Rectal smooth muscle tissue (tissue), 1 donor: ENCODE measurements at regions not wholly inside any gene's neighbourhood (a gene's known extent, or its start where the extent isn't known, plus 50 kb on each side); places are given as distances from the start of the nearest gene placed in this dataset.

Experiments used
- H3K27ac ChIP-seq: one replicate; pipeline ENCODE4 v1.7.0; 2013; ENCODE audit warnings: low read depth, low read length, inconsistent platforms
- H3K27me3 ChIP-seq: one replicate; pipeline ENCODE4 v1.7.0; 2013; ENCODE audit warnings: low read length; ENCODE audit not compliant: control insufficient read depth, insufficient read depth
- H3K36me3 ChIP-seq: one replicate; pipeline ENCODE4 v1.7.0; 2013; ENCODE audit warnings: low read length; ENCODE audit not compliant: control insufficient read depth, insufficient read depth
- H3K4me1 ChIP-seq: one replicate; pipeline ENCODE4 v1.7.0; 2013; ENCODE audit warnings: low read length; ENCODE audit not compliant: control insufficient read depth, insufficient read depth
- H3K4me3 ChIP-seq: one replicate; pipeline ENCODE4 v1.7.0; 2013; ENCODE audit warnings: low read length
- H3K9ac ChIP-seq: one replicate; pipeline ENCODE4 v1.7.0; 2013; ENCODE audit warnings: low read length

DNA sequence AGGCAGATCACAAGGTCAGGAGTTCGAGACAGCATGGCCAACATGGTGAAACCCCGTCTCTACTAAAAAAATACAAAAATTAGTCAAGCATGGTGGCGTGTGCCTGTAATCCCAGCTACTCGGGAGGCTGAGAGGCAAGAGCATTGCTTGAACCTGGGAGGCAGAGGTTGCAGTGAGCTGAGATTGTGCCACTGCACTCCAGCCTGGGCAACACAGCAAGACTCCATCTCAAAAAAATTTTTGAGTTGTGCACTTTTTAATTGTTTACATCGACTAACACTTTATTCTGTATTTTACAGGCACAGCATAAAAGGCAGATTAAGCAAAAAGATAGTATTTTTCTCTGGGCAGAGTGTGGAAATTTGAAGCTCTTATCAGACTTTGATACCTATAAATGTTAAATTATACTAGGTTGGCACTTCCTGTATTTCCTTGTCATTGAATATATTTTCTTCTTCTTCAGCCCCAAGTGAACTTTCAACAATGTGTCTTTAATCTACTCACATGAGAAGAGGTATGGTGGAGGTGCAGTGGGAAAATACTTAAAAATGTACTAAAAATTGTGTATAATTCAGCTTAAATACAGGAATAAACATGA, 180.6 kb upstream of the ELL2 start:
- Histone ChIP-seq H3K4me3 (no peak overlapping the region), H3K36me3 (no peaks in the 10 kb centered on the region), H3K27me3 (no peaks in the 10 kb centered on the region), H3K27ac (no peak overlapping the region), H3K9ac (no peak overlapping the region), H3K4me1 (no peaks in the 10 kb centered on the region)

DNA sequence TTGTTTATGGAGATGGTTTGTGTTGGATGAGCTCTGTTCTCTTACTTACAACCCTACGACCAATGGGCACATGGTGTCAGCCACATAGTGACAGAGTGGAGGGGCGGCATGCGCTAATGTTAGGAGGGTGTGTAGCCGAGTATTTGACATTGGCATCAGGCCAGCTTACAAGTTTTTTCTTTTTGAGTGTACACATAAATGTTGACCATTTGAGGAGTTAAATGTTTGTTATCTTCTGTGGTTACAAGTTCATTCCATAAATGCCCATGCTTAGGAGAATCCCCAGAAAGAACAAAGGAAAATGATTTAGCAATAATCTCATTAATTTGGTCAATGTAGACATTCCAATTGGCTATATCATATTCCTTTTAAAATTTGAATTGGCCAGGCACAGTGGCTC, 180.1 kb upstream of the ELL2 start:
- no peaks in the 10 kb centered on the region for H3K4me1 ChIP-seq
- H3K27ac ChIP-seq = no peak overlapping the region
- no peak overlapping the region for H3K4me3 ChIP-seq
- no peaks in the 10 kb centered on the region for H3K27me3 ChIP-seq
- no peak overlapping the region for H3K9ac ChIP-seq
- no peaks in the 10 kb centered on the region for H3K36me3 ChIP-seq

DNA sequence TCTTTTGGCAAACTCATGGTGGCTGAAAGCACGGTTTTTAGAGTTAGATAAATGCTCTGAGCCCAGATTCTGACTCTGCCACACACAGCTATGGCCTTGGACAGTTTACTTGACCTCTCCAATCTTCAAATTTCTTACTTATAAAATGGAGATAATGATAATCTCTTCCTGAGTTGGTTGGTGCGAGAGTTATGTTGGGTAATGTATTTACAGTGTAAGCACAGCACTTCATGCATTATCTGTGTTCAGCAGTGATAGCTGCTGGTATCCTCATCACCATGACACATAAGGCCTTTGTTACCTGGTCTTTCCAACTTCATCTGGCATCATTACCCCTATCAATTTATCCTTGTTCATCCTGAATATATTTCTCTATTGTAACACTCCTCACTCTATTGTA, 178.8 kb upstream of the ELL2 start:
- Histone ChIP-seq H3K27ac (no peak overlapping the region), H3K36me3 (no peaks in the 10 kb centered on the region), H3K4me1 (no peaks in the 10 kb centered on the region), H3K9ac (no peak overlapping the region), H3K4me3 (no peak overlapping the region), H3K27me3 (no peaks in the 10 kb centered on the region)

DNA sequence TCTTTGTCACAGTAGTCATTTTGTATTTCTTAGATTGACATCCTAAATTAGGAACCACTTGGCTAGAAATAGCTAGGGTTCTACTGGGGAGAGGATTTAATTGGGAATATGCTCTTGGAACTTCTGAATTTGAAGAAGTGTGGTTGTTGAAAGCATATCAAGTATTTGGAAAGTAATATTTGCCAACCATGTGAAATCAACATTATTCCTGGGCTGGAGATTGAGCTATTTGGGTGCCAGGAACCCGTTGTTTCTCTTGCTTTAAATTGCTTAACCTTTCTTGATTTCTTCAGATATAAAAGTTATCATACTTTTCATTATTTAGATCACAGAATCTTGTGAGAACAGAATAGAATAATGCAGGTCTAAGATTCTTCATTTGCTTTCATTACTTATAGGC, 178.4 kb upstream of the ELL2 start:
- Histone ChIP-seq H3K4me3 (no peak overlapping the region), H3K27me3 (no peaks in the 10 kb centered on the region), H3K4me1 (no peaks in the 10 kb centered on the region), H3K9ac (no peak overlapping the region), H3K36me3 (no peaks in the 10 kb centered on the region), H3K27ac (no peak overlapping the region)

DNA sequence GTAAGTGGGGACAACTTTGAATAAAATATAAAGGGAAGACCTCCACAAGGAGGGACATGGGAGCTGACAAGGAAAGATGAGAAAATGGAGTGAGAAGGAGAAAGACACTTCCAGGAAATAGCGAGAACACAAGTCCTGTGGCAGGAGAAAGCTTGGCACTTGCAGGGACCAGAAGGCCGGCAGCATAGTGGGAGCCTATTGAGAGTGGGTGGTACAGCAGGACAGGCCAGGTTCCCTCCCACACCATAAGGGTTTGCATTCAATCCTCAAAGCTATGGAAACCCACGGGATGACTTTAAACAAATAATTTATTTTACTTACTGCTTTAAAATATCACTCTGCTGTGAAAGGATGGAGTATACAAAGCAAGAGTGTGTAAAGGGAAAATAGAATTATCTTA, 173.2 kb upstream of the ELL2 start:
- no peak overlapping the region for H3K27ac ChIP-seq
- H3K27me3 ChIP-seq = no peaks in the 10 kb centered on the region
- H3K36me3 ChIP-seq = no peaks in the 10 kb centered on the region
- H3K4me1 ChIP-seq = no peaks in the 10 kb centered on the region
- H3K4me3 ChIP-seq = no peak overlapping the region
- no peak overlapping the region for H3K9ac ChIP-seq

DNA sequence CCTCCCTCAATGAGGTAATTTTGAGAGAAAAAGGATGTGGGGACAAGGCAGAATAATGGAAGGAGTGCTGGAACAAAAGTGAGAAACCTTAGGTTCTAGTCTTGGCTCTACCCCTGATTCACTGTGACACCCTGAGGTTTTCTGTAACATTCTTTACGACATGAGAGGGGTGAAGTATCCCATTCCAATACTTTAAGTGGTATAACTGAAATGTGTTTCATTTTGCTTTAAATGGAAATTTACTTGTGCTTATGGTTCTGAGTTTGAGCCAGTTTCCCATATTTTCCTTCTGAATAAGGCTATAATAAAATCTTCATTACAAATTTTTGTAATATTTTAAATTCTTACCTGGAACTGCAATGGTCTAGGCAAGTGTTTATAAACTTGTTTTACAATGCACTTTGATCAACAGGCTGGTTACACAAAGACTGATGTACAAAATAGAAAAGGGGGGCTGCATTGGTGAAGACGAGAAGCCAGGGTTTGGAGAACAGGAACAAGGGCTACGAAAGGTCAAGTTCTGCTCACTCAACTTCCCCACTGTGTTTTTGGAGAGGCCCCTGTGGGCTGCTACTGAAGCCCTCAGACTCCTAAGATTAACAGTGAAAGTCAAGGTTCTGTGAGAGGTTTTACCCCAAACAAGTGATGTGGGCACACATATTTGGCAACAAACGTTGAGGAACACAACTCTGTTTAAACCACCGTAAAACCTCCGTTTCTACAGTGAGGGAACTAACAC, 171.9 kb upstream of the ELL2 start:
- H3K4me3 ChIP-seq = no peak overlapping the region
- H3K36me3 ChIP-seq = no peaks in the 10 kb centered on the region
- no peak overlapping the region for H3K9ac ChIP-seq
- no peak overlapping the region for H3K27ac ChIP-seq
- H3K27me3 ChIP-seq = no peaks in the 10 kb centered on the region
- H3K4me1 ChIP-seq = peaks cover 2% of the 10 kb centered on the region

DNA sequence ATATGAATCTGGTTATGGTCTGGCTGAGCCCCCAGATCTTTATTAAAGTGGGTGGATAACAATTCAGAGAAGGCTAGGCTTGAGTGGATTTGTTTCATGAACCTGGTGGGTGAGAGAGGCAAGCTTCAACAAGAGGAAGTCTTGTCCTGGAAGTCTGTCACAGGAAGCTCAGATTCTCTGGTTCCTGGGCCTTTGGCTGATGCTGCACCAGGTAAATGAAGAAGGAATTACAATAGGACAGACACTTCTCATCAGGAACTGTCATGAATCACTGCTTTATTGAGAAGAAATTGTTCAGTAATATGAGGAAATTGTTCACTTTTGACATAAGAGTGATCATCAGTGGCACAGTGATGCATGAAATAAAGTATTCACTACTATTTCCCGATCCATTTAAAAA, 167.6 kb upstream of the ELL2 start:
- no peaks in the 10 kb centered on the region for H3K36me3 ChIP-seq
- no peak overlapping the region for H3K9ac ChIP-seq
- peaks cover 9% of the 10 kb centered on the region for H3K4me1 ChIP-seq
- no peaks in the 10 kb centered on the region for H3K27me3 ChIP-seq
- H3K27ac ChIP-seq = no peak overlapping the region
- no peak overlapping the region for H3K4me3 ChIP-seq

DNA sequence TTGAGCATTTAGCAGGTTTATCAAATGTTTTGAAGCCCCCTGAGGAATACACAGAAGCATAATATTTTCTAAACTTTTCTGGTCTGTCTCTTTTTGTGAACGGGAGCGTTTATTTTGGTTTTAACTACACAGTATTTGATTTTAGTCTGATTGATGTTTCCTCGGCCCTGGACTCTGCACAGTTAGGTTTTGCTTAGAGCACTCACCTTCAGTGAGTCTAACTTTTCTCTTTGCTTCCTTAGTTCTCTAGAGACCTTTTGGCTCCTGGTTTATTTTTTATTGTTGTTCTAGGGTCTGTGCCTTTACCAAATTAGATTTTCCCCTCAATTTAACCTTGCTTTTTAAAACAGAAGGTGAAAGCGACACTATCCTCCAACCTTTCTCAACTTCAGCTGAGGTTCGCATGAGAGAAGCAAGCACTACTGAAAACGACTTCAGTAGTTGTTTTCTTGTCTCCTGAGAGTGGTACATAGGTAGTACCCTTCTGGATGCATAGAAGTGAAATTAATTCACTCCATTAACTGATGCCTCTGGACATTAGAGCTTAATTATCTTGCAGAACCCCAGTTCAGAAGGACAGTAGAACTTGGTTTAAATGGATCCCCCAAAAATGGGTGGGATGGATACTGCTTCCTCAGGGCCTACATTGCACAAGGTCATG, 166.7 kb upstream of the ELL2 start:
- H3K36me3 ChIP-seq = no peaks in the 10 kb centered on the region
- no peak overlapping the region for H3K9ac ChIP-seq
- no peaks in the 10 kb centered on the region for H3K27me3 ChIP-seq
- no peak overlapping the region for H3K27ac ChIP-seq
- peaks cover 9% of the 10 kb centered on the region for H3K4me1 ChIP-seq
- no peak overlapping the region for H3K4me3 ChIP-seq

DNA sequence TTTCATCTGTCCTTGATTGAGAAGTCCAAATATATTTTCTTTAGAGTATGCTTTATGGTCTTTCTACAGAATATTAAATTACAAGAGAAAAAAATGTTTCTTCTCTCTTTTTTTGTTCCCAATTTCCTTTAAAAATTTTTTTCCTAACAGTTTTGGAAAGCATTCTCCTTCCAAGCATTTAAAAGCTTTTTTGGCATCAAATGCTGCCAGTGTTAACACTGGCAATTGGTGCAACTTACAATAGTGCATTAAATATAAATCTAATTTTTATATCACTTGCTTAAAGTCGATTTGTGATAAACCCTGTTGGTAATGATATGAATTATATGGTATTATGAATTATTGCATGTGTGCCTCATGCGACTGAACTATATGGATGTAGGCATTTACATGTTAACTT, 165.9 kb upstream of the ELL2 start:
- Histone ChIP-seq H3K4me1 (peaks cover 9% of the 10 kb centered on the region), H3K4me3 (no peak overlapping the region), H3K36me3 (no peaks in the 10 kb centered on the region), H3K27ac (no peak overlapping the region), H3K27me3 (no peaks in the 10 kb centered on the region), H3K9ac (no peak overlapping the region)

DNA sequence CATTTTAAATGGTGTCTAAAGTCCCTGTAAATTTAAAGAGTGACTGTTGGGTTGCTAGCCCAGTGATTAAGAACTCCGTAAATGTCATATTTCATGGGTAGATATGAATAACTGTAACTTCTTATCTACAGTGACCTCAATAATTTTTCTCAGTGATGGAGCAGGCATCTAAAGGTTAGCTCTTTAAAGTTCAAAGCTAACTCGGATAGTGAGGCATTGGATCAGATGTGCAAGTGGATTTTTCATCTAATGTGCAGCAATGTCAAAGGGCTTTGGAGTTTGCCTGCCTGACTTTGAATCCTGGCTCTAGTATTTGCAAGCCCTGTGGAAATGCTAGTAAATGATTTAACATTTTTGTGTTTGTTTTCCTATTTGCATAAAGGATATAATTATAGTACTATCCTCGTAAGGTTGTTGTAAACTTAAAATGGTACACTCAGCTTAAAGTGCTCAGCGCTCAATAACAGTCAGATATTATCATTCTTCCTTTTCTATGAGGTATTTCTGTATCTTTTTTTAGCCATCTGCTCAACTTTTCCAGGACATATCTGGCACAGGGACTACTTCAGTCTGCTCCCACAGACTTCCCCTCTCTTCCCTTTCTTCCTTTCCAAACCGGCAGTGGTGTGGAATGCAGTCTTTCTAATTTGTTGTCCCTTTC, 163.7 kb upstream of the ELL2 start:
- Histone ChIP-seq H3K9ac (no peak overlapping the region), H3K4me3 (no peak overlapping the region), H3K4me1 (peaks cover 9% of the 10 kb centered on the region), H3K27ac (no peak overlapping the region), H3K36me3 (no peaks in the 10 kb centered on the region), H3K27me3 (no peaks in the 10 kb centered on the region)

DNA sequence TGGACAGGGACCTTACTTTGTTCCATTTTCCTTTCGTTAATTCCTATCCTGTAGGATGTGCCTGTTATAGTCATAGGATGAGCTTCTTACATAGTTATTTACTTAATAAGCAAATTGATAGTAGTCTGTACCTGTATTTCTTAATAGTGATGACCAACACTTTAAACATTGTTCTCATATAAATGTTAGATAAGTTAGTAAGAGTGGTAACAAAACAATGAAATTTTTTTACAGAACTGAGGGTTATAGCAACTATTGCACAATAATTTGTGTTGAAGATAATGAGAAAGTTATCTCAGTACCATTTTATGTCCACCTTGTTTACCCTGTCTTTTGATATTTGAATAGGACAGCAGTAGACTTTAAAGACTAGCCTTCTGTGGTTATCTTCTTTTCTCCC, 162.9 kb upstream of the ELL2 start:
- no peak overlapping the region for H3K4me3 ChIP-seq
- peaks cover 9% of the 10 kb centered on the region for H3K4me1 ChIP-seq
- H3K27me3 ChIP-seq = no peaks in the 10 kb centered on the region
- H3K36me3 ChIP-seq = no peaks in the 10 kb centered on the region
- no peak overlapping the region for H3K9ac ChIP-seq
- no peak overlapping the region for H3K27ac ChIP-seq

DNA sequence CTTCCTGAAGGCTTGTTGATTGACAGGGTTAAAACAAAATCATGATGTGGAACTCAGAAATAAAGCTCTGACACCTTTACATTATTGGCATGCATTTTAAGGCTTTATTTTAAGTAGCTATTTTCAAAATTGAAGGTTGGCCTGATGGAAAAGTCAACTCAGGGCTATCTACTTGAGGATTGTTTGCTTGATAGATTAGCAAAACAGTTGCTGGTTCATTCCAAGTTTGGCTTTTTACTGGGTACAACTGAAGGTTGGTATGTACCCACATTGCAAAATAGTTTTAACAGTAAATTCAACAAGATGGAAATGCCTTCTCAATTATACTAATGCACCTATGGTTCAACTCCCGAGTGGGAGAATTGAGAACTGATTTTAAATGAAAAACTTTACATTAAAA, 161.8 kb upstream of the ELL2 start:
- Histone ChIP-seq H3K36me3 (no peaks in the 10 kb centered on the region), H3K27ac (no peak overlapping the region), H3K4me1 (peaks cover 7% of the 10 kb centered on the region)

More for the DNA sequence above, 161.8 kb upstream of the ELL2 start:
- Histone ChIP-seq H3K9ac (no peak overlapping the region), H3K4me3 (no peak overlapping the region), H3K27me3 (no peaks in the 10 kb centered on the region)
